Gastroesophageal sphincter (tissue), 3 donors: ENCODE measurements at regions not wholly inside any gene's neighbourhood (a gene's known extent, or its start where the extent isn't known, plus 50 kb on each side); places are given as distances from the start of the nearest gene placed in this dataset.

Source experiments
- CTCF ChIP-seq, 4 experiments: fragments of 200-600 bp in 2 of 4; fragments of 450-650 bp in 2 of 4; sonication (generic) in 1 of 4; IDR thresholded peaks; one replicate each; pipeline ENCODE4 v1.5.1; 2017 to 2019; ENCODE audit warnings: antibody characterized with exemption in 4 of 4, mild to moderate bottlenecking in 2 of 4, moderate library complexity in 2 of 4
- POLR2A ChIP-seq, 2 donors: fragments of 450-650 bp; IDR thresholded peaks; one replicate each; pipeline ENCODE4 v1.6.1; 2017; ENCODE audit warnings: antibody characterized with exemption in 2 of 2, mild to moderate bottlenecking in 2 of 2, moderate library complexity in 1 of 2

DNA sequence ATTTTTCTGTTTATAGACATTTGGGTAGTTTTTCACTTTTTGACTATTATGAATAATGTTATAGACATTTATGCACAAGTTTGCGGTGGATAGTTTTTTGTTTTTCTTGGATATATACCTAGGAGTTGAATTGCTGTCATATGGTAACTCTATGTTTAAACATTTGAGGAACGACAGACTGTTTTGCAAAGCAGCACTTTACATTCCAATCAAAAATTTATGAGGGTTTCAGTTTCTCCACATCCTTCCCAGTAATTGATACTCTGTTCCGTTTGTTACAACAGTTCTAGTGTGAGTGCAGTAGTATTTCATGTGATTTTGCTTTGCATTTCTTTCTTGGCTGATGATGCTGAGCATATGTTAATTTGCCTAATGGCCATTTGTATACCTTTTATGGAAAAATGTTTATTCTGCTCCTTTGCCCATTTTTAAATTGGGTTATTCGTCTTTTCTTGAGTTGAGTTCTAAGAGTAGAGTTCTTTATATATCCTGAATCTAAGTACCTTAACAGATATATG is 617.3 kb upstream of the LRATD1 start:
- TF ChIP-seq CTCF (IDR thresholded peaks at IDR 0.05) (no peak), POLR2A (IDR thresholded peaks at IDR 0.05) (no peak)
